DOHH2 (cell line): ENCODE measurements at regions not wholly inside any gene's neighbourhood (a gene's known extent, or its start where the extent isn't known, plus 50 kb on each side); places are given as distances from the start of the nearest gene placed in this dataset.

Source experiments
- H3F3A ChIP-seq: fragments of 200-600 bp; sonication (generic), shearing (Covaris generic); 2 replicates; pipeline ENCODE4 v1.6.0; 2016; ENCODE audit warnings: antibody characterized with exemption, mild to moderate bottlenecking; ENCODE audit not compliant: control insufficient read depth, insufficient read depth
- H3K27ac ChIP-seq: fragments of 200-600 bp; sonication (generic); 2 replicates; pipeline ENCODE4 v1.5.1; 2014; ENCODE audit warnings: low read depth, mild to moderate bottlenecking, low read length, moderate library complexity
- H3K27me3 ChIP-seq: fragments of 200-600 bp; sonication (generic); 2 replicates; pipeline ENCODE4 v1.6.1; 2014; ENCODE audit warnings: mild to moderate bottlenecking, low read length, mixed read lengths; ENCODE audit not compliant: control insufficient read depth
- H3K36me3 ChIP-seq: fragments of 200-600 bp; sonication (generic); 2 replicates; pipeline ENCODE4 v1.6.1; 2014; ENCODE audit warnings: mild to moderate bottlenecking, low read length, moderate library complexity, mixed read lengths; ENCODE audit not compliant: control insufficient read depth
- H3K4me1 ChIP-seq: fragments of 200-600 bp; sonication (generic); 2 replicates; pipeline ENCODE4 v1.6.1; 2014; ENCODE audit warnings: mild to moderate bottlenecking, low read length, mixed read lengths; ENCODE audit not compliant: control insufficient read depth
- H3K4me2 ChIP-seq: fragments of 200-600 bp; sonication (generic); 2 replicates; pipeline ENCODE4 v1.6.0; 2014; ENCODE audit warnings: mild to moderate bottlenecking, low read length, moderate library complexity
- H3K4me3 ChIP-seq: fragments of 200-600 bp; sonication (generic); 2 replicates; pipeline ENCODE4 v1.5.1; 2014; ENCODE audit warnings: mild to moderate bottlenecking, low read length, mixed read lengths
- H3K79me2 ChIP-seq: fragments of 200-600 bp; sonication (generic); 2 replicates; pipeline ENCODE4 v1.6.1; 2014; ENCODE audit warnings: mild to moderate bottlenecking, low read length, mixed read lengths; ENCODE audit not compliant: control insufficient read depth
- H3K9me2 ChIP-seq: fragments of 200-600 bp; sonication (generic); replicated peaks from 2 replicates; pipeline ENCODE4 v1.6.1; 2014; ENCODE audit warnings: mild to moderate bottlenecking, low read length, mixed read lengths; ENCODE audit not compliant: control insufficient read depth
- H3K9me3 ChIP-seq: fragments of 200-600 bp; sonication (generic); 2 replicates; pipeline ENCODE4 v1.6.1; 2014; ENCODE audit warnings: antibody characterized with exemption, low read length, mixed read lengths; ENCODE audit not compliant: control insufficient read depth, insufficient read depth
- H4K20me1 ChIP-seq: fragments of 200-600 bp; sonication (generic); 2 replicates; pipeline ENCODE4 v1.6.0; 2014; ENCODE audit warnings: low read depth, mild to moderate bottlenecking, antibody characterized with exemption, low read length, moderate library complexity; ENCODE audit not compliant: control insufficient read depth, insufficient read depth
- EZH2phosphoT487 ChIP-seq: fragments of 200-600 bp; sonication (generic); IDR thresholded peaks from 2 replicates; pipeline ENCODE4 v1.6.1; 2017; ENCODE audit warnings: borderline replicate concordance, mild to moderate bottlenecking, antibody characterized with exemption, low read length, moderate library complexity, mixed read lengths
- TF ChIP-seq, protein P1 (sequence below): fragments of 200-600 bp; sonication (generic); IDR thresholded peaks from one replicate; pipeline ENCODE4 v1.5.1; 2014; ENCODE audit warnings: antibody characterized with exemption, mild to moderate bottlenecking, low read depth, low read length; ENCODE audit not compliant: poor library complexity, severe bottlenecking

DNA sequence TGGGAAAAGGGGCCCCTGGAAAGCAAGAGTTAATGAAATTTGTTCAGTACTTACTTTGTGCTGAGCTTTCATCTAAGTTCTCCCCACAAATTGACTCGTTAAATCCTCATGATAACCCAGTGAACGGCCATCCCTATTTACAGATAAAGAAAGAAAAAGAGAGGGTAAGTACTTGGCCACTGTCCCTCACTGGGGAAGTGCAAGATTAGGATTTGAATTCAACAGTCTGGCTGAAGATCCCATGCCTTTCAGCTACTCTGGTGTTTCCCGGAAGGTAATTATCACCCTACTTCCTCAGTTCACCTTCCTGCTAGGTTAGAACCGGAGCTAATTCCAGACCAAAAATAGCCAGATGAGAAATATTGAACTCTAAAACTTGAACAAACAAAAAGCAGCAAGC is 269.2 kb upstream of the TLE4 start:
- peaks cover 16% of the 10 kb centered on the region for H3K4me1 ChIP-seq
- H3K79me2 ChIP-seq = no peaks in the 10 kb centered on the region
- H3K4me2 ChIP-seq = no peak overlapping the region
- H3K9me3 ChIP-seq = no peaks in the 10 kb centered on the region
- H4K20me1 ChIP-seq = no peaks in the 10 kb centered on the region
- H3K36me3 ChIP-seq = no peaks in the 10 kb centered on the region
- no peak overlapping the region for H3K27ac ChIP-seq
- H3K27me3 ChIP-seq = no peaks in the 10 kb centered on the region
- no peaks in the 10 kb centered on the region for H3F3A ChIP-seq
- TF ChIP-seq, protein P1, sequence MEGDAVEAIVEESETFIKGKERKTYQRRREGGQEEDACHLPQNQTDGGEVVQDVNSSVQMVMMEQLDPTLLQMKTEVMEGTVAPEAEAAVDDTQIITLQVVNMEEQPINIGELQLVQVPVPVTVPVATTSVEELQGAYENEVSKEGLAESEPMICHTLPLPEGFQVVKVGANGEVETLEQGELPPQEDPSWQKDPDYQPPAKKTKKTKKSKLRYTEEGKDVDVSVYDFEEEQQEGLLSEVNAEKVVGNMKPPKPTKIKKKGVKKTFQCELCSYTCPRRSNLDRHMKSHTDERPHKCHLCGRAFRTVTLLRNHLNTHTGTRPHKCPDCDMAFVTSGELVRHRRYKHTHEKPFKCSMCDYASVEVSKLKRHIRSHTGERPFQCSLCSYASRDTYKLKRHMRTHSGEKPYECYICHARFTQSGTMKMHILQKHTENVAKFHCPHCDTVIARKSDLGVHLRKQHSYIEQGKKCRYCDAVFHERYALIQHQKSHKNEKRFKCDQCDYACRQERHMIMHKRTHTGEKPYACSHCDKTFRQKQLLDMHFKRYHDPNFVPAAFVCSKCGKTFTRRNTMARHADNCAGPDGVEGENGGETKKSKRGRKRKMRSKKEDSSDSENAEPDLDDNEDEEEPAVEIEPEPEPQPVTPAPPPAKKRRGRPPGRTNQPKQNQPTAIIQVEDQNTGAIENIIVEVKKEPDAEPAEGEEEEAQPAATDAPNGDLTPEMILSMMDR = no peak
- no peak for TF ChIP-seq EZH2phosphoT487
- H3K9me2 ChIP-seq = no peaks in the 10 kb centered on the region; the same call in 1 of the 2 replicates
- H3K4me3 ChIP-seq = no peak overlapping the region

DNA sequence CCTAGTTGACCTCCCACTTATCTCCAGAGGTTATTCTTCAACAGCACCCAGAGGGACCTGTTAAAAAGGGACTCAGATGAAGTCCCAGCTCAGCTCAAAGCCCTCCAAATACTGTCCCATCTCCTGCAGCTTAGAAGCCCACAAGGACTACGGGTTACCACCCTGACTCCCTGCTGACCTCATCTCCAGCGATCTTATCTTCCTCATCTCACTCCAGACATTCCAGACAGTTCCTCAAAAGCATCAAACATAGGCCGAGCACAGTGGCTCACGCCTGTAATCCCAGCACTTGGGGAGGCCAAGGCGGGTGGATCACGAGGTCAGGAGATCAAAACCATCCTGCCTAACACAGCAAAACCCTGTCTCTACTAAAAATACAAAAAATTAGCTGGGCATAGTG is 263.8 kb upstream of the TLE4 start:
- Histone ChIP-seq H3K4me1 (no peaks in the 10 kb centered on the region), H3K79me2 (no peaks in the 10 kb centered on the region), H3K9me3 (no peaks in the 10 kb centered on the region), H3K27ac (no peak overlapping the region), H3K9me2 (no peaks in the 10 kb centered on the region; the same call in 1 of the 2 replicates), H4K20me1 (no peaks in the 10 kb centered on the region), H3K27me3 (no peaks in the 10 kb centered on the region), H3F3A (no peaks in the 10 kb centered on the region), H3K36me3 (no peaks in the 10 kb centered on the region), H3K4me2 (no peak overlapping the region), H3K4me3 (no peak overlapping the region)
- TF ChIP-seq EZH2phosphoT487 = no peak
- TF ChIP-seq, protein P1 = no peak

DNA sequence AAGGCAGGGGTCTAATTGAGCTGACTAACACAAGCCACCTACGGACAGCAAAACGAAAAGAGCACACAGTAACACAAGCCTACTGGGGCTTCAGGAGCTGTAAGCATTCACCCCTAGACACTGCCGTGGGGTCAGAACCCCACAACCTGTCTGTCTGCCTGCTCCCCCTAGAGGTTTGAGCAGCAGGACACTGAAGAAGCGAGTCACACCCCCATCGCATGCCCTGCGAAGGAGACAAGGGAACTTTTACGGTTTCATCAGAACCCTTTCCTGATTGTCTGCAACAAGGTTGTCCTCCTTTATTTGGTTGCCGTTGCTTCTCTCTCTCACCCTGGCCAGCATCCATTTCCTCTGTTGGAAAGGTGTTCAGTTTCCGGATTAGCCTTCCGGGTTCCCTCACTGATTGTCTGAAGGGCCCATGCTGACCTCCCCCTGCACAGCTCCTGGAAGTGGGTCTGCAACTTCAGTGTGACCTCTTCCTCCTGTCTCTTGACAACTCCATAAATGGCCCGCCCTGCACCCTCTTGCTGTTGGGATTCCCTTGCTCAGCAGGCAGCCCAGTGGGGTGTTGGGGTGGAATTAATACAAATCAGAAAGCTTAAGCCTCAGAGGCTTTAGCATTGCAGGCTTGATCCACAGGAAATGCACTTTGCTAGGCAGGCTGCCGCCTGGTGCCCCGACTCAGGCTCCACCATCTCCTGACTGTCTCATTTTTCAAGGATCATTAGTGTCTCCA is 258.9 kb upstream of the TLE4 start:
- TF ChIP-seq EZH2phosphoT487 = no peak
- TF ChIP-seq, protein P1 = no peak
- no peak overlapping the region for H3K4me2 ChIP-seq
- no peak overlapping the region for H3K4me3 ChIP-seq
- H3K4me1 ChIP-seq = no peaks in the 10 kb centered on the region
- no peaks in the 10 kb centered on the region for H3K9me3 ChIP-seq
- no peaks in the 10 kb centered on the region for H3K79me2 ChIP-seq
- H3K27ac ChIP-seq = no peak overlapping the region
- no peaks in the 10 kb centered on the region for H3K9me2 ChIP-seq
- no peaks in the 10 kb centered on the region for H3K27me3 ChIP-seq
- no peaks in the 10 kb centered on the region for H4K20me1 ChIP-seq
- H3K36me3 ChIP-seq = no peaks in the 10 kb centered on the region
- H3F3A ChIP-seq = no peaks in the 10 kb centered on the region
